MM.1S (cell line): ENCODE measurements at regions not wholly inside any gene's neighbourhood (a gene's known extent, or its start where the extent isn't known, plus 50 kb on each side); places are given as distances from the start of the nearest gene placed in this dataset.
"Not testable (repeated sequence)": the region's sequence is repeated elsewhere in the genome, so short reads cannot be mapped to it uniquely, and the experiment has no call there.

Source experiments
- DNase-seq: peaks from one replicate; pipeline ENCODE4 v3.0.0-alpha.2; 2015
- H2AFZ ChIP-seq: fragments of 300-600 bp; sonication (generic); 2 replicates; pipeline ENCODE4 v1.6.0; 2016; ENCODE audit warnings: antibody characterized with exemption, low read length
- H3F3A ChIP-seq: fragments of 300-600 bp; sonication (generic); 2 replicates; pipeline ENCODE4 v1.6.1; 2016; ENCODE audit warnings: mild to moderate bottlenecking, antibody characterized with exemption, low read length, moderate library complexity, mixed read lengths; ENCODE audit not compliant: insufficient read depth
- H3K27ac ChIP-seq: fragments of 300-600 bp; sonication (generic); 2 replicates; pipeline ENCODE4 v1.5.1; 2016; ENCODE audit warnings: mild to moderate bottlenecking, low read length
- H3K27me3 ChIP-seq: fragments of 300-600 bp; sonication (generic); replicated peaks from 2 replicates; pipeline ENCODE4 v1.6.0; 2016; ENCODE audit warnings: low read length; ENCODE audit not compliant: insufficient read depth
- H3K36me3 ChIP-seq: fragments of 300-600 bp; sonication (generic); replicated peaks from 2 replicates; pipeline ENCODE4 v1.6.1; 2016; ENCODE audit warnings: mild to moderate bottlenecking, low read length, mixed read lengths; ENCODE audit not compliant: insufficient read depth
- H3K4me1 ChIP-seq: fragments of 300-600 bp; sonication (generic); 2 replicates; pipeline ENCODE4 v1.6.1; 2016; ENCODE audit warnings: low read length, mixed read lengths
- H3K4me2 ChIP-seq: fragments of 300-600 bp; sonication (generic); 2 replicates; pipeline ENCODE4 v1.6.0; 2016; ENCODE audit warnings: low read depth, low read length
- H3K4me3 ChIP-seq: fragments of 300-600 bp; sonication (generic); 2 replicates; pipeline ENCODE4 v1.5.1; 2016; ENCODE audit warnings: low read length, mixed read lengths
- H3K79me2 ChIP-seq: fragments of 300-600 bp; sonication (generic); 2 replicates; pipeline ENCODE4 v1.6.1; 2016; ENCODE audit warnings: mixed run types, low read length, mixed read lengths
- H3K9ac ChIP-seq: fragments of 300-600 bp; sonication (generic); 2 replicates; pipeline ENCODE4 v1.6.1; 2016; ENCODE audit warnings: low read length, mixed read lengths
- H3K9me2 ChIP-seq: fragments of 300-600 bp; sonication (generic); replicated peaks from 2 replicates; pipeline ENCODE4 v1.6.1; 2016; ENCODE audit warnings: mild to moderate bottlenecking, low read length, mixed read lengths; ENCODE audit not compliant: insufficient read depth
- H3K9me3 ChIP-seq: fragments of 300-600 bp; sonication (generic); replicated peaks from 2 replicates; pipeline ENCODE4 v1.6.1; 2016; ENCODE audit warnings: mild to moderate bottlenecking, low read length, mixed read lengths; ENCODE audit not compliant: insufficient read depth
- H4K20me1 ChIP-seq: fragments of 300-600 bp; sonication (generic); 2 replicates; pipeline ENCODE4 v1.6.1; 2016; ENCODE audit warnings: mild to moderate bottlenecking, low read length, moderate library complexity, mixed read lengths; ENCODE audit not compliant: insufficient read depth
- CTCF ChIP-seq: fragments of 300-600 bp; sonication (generic); IDR thresholded peaks from 2 replicates; pipeline ENCODE4 v1.5.1; 2016; ENCODE audit warnings: antibody characterized with exemption, low read length, mixed read lengths
- EZH2 ChIP-seq: fragments of 300-600 bp; sonication (generic); optimal IDR thresholded peaks from 2 replicates; pipeline ENCODE3; 2017; ENCODE audit warnings: low read depth, mild to moderate bottlenecking, antibody characterized with exemption, low read length, mixed read lengths
- EZH2phosphoT487 ChIP-seq: fragments of 300-600 bp; sonication (generic); IDR thresholded peaks from 2 replicates; pipeline ENCODE4 v1.6.1; 2018; ENCODE audit warnings: antibody characterized with exemption, low read length

- not testable (repeated sequence) for H4K20me1 ChIP-seq, H3K27ac ChIP-seq, H3K4me1 ChIP-seq, H3K9ac ChIP-seq, H3K4me3 ChIP-seq, H2AFZ ChIP-seq, H3F3A ChIP-seq, H3K27me3 ChIP-seq, H3K9me3 ChIP-seq, H3K36me3 ChIP-seq, H3K4me2 ChIP-seq, DNase-seq, H3K79me2 ChIP-seq, H3K9me2 ChIP-seq
These were observed 108.1 kb downstream of the PROX1 start for GRCh38 chr1:214095896-214096295.

- H3K27me3 ChIP-seq: no peaks in the 10 kb centered on the region
- H3K9ac ChIP-seq: no peak overlapping the region
- no peaks in the 10 kb centered on the region for H3K9me2 ChIP-seq
- H3K4me3 ChIP-seq: no peak overlapping the region
- no peaks in the 10 kb centered on the region for H3K9me3 ChIP-seq
- no peaks in the 10 kb centered on the region for H4K20me1 ChIP-seq
- H3K36me3 ChIP-seq: no peaks in the 10 kb centered on the region
- DNase-seq: no peak
- no peak for TF ChIP-seq EZH2
- TF ChIP-seq CTCF: no peak
- TF ChIP-seq EZH2phosphoT487: no peak
- H2AFZ ChIP-seq: no peak overlapping the region
- no peaks in the 10 kb centered on the region for H3K79me2 ChIP-seq
- H3K4me2 ChIP-seq: no peak overlapping the region
- H3F3A ChIP-seq: no peaks in the 10 kb centered on the region
- H3K4me1 ChIP-seq: no peaks in the 10 kb centered on the region
- no peak overlapping the region for H3K27ac ChIP-seq
These were observed 113.5 kb downstream of the PROX1 start for GRCh38 chr1:214101246-214101645.

GRCh38 chr1:214101828-214102227 is 114.1 kb downstream of the PROX1 start:
- Histone ChIP-seq H3K79me2 (no peaks in the 10 kb centered on the region), H2AFZ (no peak overlapping the region), H3K9ac (no peak overlapping the region), H3K27me3 (no peaks in the 10 kb centered on the region), H3K36me3 (no peaks in the 10 kb centered on the region), H3K9me3 (no peaks in the 10 kb centered on the region), H3F3A (no peaks in the 10 kb centered on the region), H4K20me1 (no peaks in the 10 kb centered on the region), H3K4me3 (no peak overlapping the region), H3K4me1 (no peaks in the 10 kb centered on the region), H3K4me2 (no peak overlapping the region), H3K9me2 (no peaks in the 10 kb centered on the region), H3K27ac (no peak overlapping the region)
- TF ChIP-seq EZH2 (no peak), EZH2phosphoT487 (no peak), CTCF (no peak)
- DNase-seq: no peak

- H3K79me2 ChIP-seq: no peaks in the 10 kb centered on the region
- no peaks in the 10 kb centered on the region for H3F3A ChIP-seq
- no peak overlapping the region for H3K27ac ChIP-seq
- H3K9ac ChIP-seq: no peak overlapping the region
- H3K9me2 ChIP-seq: no peaks in the 10 kb centered on the region
- no peak overlapping the region for H3K4me2 ChIP-seq
- no peak overlapping the region for H2AFZ ChIP-seq
- DNase-seq: no peak
- no peaks in the 10 kb centered on the region for H3K4me1 ChIP-seq
- H4K20me1 ChIP-seq: no peaks in the 10 kb centered on the region
- no peak overlapping the region for H3K4me3 ChIP-seq
- no peaks in the 10 kb centered on the region for H3K9me3 ChIP-seq
- H3K27me3 ChIP-seq: no peaks in the 10 kb centered on the region
- no peaks in the 10 kb centered on the region for H3K36me3 ChIP-seq
- TF ChIP-seq EZH2phosphoT487: no peak
- TF ChIP-seq EZH2: no peak
- TF ChIP-seq CTCF: no peak
These were observed 115.1 kb downstream of the PROX1 start for GRCh38 chr1:214102907-214103306.
